ENCODE measurements at regions not wholly inside any gene's neighbourhood (a gene's known extent, or its start where the extent isn't known, plus 50 kb on each side); places are given as distances from the start of the nearest gene placed in this dataset.

- Histone ChIP-seq H2AFZ (ENCODE audit: low read depth, low read length) (no peak overlapping the region), H3K4me2 (ENCODE audit: low read length, poor library complexity, severe bottlenecking) (no peak overlapping the region), H3K18ac (ENCODE audit: low read depth in 1 of 2, low read length in 2 of 2) (no peak overlapping the region), H2BK5ac (ENCODE audit: low read depth, low read length, poor library complexity, severe bottlenecking) (no peak overlapping the region), H4K91ac (ENCODE audit: low read length) (no peak overlapping the region), H3K23ac (ENCODE audit: low read length in 2 of 2) (no peak overlapping the region), H3K79me1 (replicated peaks; ENCODE audit: low read length, poor library complexity, severe bottlenecking) (no peaks in the 10 kb centered on the region), H2BK12ac (ENCODE audit: low read length in 2 of 2) (no peak overlapping the region), H2BK120ac (ENCODE audit: low read depth, low read length) (no peak overlapping the region), H3K36me3 (ENCODE audit: control insufficient read depth in 1 of 2, insufficient read depth in 2 of 2, low read depth in 1 of 2, low read length in 2 of 2) (no peaks in the 10 kb centered on the region), H2AK5ac (ENCODE audit: low read length, severe bottlenecking) (no peak overlapping the region), H3K9ac (ENCODE audit: low read length) (no peak overlapping the region), H3K27ac (ENCODE audit: low read length, poor library complexity, severe bottlenecking) (no peak overlapping the region), H2BK15ac (ENCODE audit: low read depth, poor library complexity, severe bottlenecking) (no peak overlapping the region), H3K14ac (ENCODE audit: low read length in 2 of 2) (no peak overlapping the region), H3K9me3 (ENCODE audit: control insufficient read depth, low read length) (peaks cover 6% of the 10 kb centered on the region), H4K8ac (ENCODE audit: low read length) (no peak overlapping the region), H3K27me3 (ENCODE audit: control insufficient read depth in 1 of 2, insufficient read depth in 1 of 2, low read length in 2 of 2) (no peaks in the 10 kb centered on the region), H3K4me1 (ENCODE audit: control insufficient read depth, insufficient read depth, low read depth, low read length) (no peaks in the 10 kb centered on the region), H3K4ac (ENCODE audit: low read depth in 1 of 2, low read length in 2 of 2) (no peak overlapping the region), H3K4me3 (ENCODE audit: insufficient read depth in 1 of 2, low read depth in 1 of 2, low read length in 2 of 2) (no peak overlapping the region)
- DNase-seq: no peak
These were observed 595.8 kb downstream of the PSAT1 start for GRCh38 chr9:78892769-78893168.

- H3K36me3 ChIP-seq (ENCODE audit: control insufficient read depth in 1 of 2, insufficient read depth in 2 of 2, low read depth in 1 of 2, low read length in 2 of 2): no peaks in the 10 kb centered on the region
- no peak overlapping the region for H3K23ac ChIP-seq (ENCODE audit: low read length in 2 of 2)
- H3K79me1 ChIP-seq (replicated peaks; ENCODE audit: low read length, poor library complexity, severe bottlenecking): no peaks in the 10 kb centered on the region
- H3K4ac ChIP-seq (ENCODE audit: low read depth in 1 of 2, low read length in 2 of 2): no peak overlapping the region
- no peak overlapping the region for H3K18ac ChIP-seq (ENCODE audit: low read depth in 1 of 2, low read length in 2 of 2)
- peaks cover 6% of the 10 kb centered on the region for H3K9me3 ChIP-seq (ENCODE audit: control insufficient read depth, low read length)
- no peak for DNase-seq
- WGBS: 75% methylated on average over 1 of the region's 2 CpGs
- no peak overlapping the region for H3K27ac ChIP-seq (ENCODE audit: low read length, poor library complexity, severe bottlenecking)
- no peak overlapping the region for H4K91ac ChIP-seq (ENCODE audit: low read length)
- no peak overlapping the region for H2BK12ac ChIP-seq (ENCODE audit: low read length in 2 of 2)
- no peak overlapping the region for H2AFZ ChIP-seq (ENCODE audit: low read depth, low read length)
- H4K8ac ChIP-seq (ENCODE audit: low read length): no peak overlapping the region
- no peaks in the 10 kb centered on the region for H3K27me3 ChIP-seq (ENCODE audit: control insufficient read depth in 1 of 2, insufficient read depth in 1 of 2, low read length in 2 of 2)
- H2BK15ac ChIP-seq (ENCODE audit: low read depth, poor library complexity, severe bottlenecking): no peak overlapping the region
- no peak overlapping the region for H3K4me2 ChIP-seq (ENCODE audit: low read length, poor library complexity, severe bottlenecking)
- no peaks in the 10 kb centered on the region for H3K4me1 ChIP-seq (ENCODE audit: control insufficient read depth, insufficient read depth, low read depth, low read length)
- no peak overlapping the region for H2BK120ac ChIP-seq (ENCODE audit: low read depth, low read length)
- no peak overlapping the region for H2BK5ac ChIP-seq (ENCODE audit: low read depth, low read length, poor library complexity, severe bottlenecking)
- no peak overlapping the region for H3K14ac ChIP-seq (ENCODE audit: low read length in 2 of 2)
- no peak overlapping the region for H3K4me3 ChIP-seq (ENCODE audit: insufficient read depth in 1 of 2, low read depth in 1 of 2, low read length in 2 of 2)
- no peak overlapping the region for H3K9ac ChIP-seq (ENCODE audit: low read length)
- H2AK5ac ChIP-seq (ENCODE audit: low read length, severe bottlenecking): no peak overlapping the region
These were observed 597.0 kb downstream of the PSAT1 start for GRCh38 chr9:78893774-78894401.

GRCh38 chr9:78896479-78896878 lies 599.6 kb downstream of the PSAT1 start:
- H3K79me1 ChIP-seq (replicated peaks; ENCODE audit: low read length, poor library complexity, severe bottlenecking): no peaks in the 10 kb centered on the region
- WGBS: no CpG with 5 or more reads among the region's 1 CpG
- H3K36me3 ChIP-seq (ENCODE audit: control insufficient read depth in 1 of 2, insufficient read depth in 2 of 2, low read depth in 1 of 2, low read length in 2 of 2): no peaks in the 10 kb centered on the region
- H3K23ac ChIP-seq (ENCODE audit: low read length in 2 of 2): no peak overlapping the region
- no peak overlapping the region for H2BK15ac ChIP-seq (ENCODE audit: low read depth, poor library complexity, severe bottlenecking)
- H3K4me3 ChIP-seq (ENCODE audit: insufficient read depth in 1 of 2, low read depth in 1 of 2, low read length in 2 of 2): no peak overlapping the region
- no peak overlapping the region for H2AK5ac ChIP-seq (ENCODE audit: low read length, severe bottlenecking)
- no peak overlapping the region for H3K27ac ChIP-seq (ENCODE audit: low read length, poor library complexity, severe bottlenecking)
- H2BK120ac ChIP-seq (ENCODE audit: low read depth, low read length): no peak overlapping the region
- no peak overlapping the region for H3K4ac ChIP-seq (ENCODE audit: low read depth in 1 of 2, low read length in 2 of 2)
- H4K91ac ChIP-seq (ENCODE audit: low read length): no peak overlapping the region
- no peak overlapping the region for H2BK12ac ChIP-seq (ENCODE audit: low read length in 2 of 2)
- no peak overlapping the region for H3K4me2 ChIP-seq (ENCODE audit: low read length, poor library complexity, severe bottlenecking)
- DNase-seq: no peak
- H3K9ac ChIP-seq (ENCODE audit: low read length): no peak overlapping the region
- no peak overlapping the region for H3K14ac ChIP-seq (ENCODE audit: low read length in 2 of 2)
- H2AFZ ChIP-seq (ENCODE audit: low read depth, low read length): no peak overlapping the region
- no peak overlapping the region for H3K18ac ChIP-seq (ENCODE audit: low read depth in 1 of 2, low read length in 2 of 2)
- H2BK5ac ChIP-seq (ENCODE audit: low read depth, low read length, poor library complexity, severe bottlenecking): no peak overlapping the region
- H3K4me1 ChIP-seq (ENCODE audit: control insufficient read depth, insufficient read depth, low read depth, low read length): no peaks in the 10 kb centered on the region
- no peaks in the 10 kb centered on the region for H3K27me3 ChIP-seq (ENCODE audit: control insufficient read depth in 1 of 2, insufficient read depth in 1 of 2, low read length in 2 of 2)
- no peak overlapping the region for H4K8ac ChIP-seq (ENCODE audit: low read length)
- H3K9me3 ChIP-seq (ENCODE audit: control insufficient read depth, low read length): no peaks in the 10 kb centered on the region

GRCh38 chr9:78898234-78898633 lies 601.3 kb downstream of the PSAT1 start:
- Histone ChIP-seq H4K8ac (ENCODE audit: low read length) (no peak overlapping the region), H2AK5ac (ENCODE audit: low read length, severe bottlenecking) (no peak overlapping the region), H3K27me3 (ENCODE audit: control insufficient read depth in 1 of 2, insufficient read depth in 1 of 2, low read length in 2 of 2) (no peaks in the 10 kb centered on the region), H3K27ac (ENCODE audit: low read length, poor library complexity, severe bottlenecking) (no peak overlapping the region), H3K23ac (ENCODE audit: low read length in 2 of 2) (no peak overlapping the region), H3K4ac (ENCODE audit: low read depth in 1 of 2, low read length in 2 of 2) (no peak overlapping the region), H3K14ac (ENCODE audit: low read length in 2 of 2) (no peak overlapping the region), H3K4me1 (ENCODE audit: control insufficient read depth, insufficient read depth, low read depth, low read length) (peaks cover 1% of the 10 kb centered on the region), H2BK15ac (ENCODE audit: low read depth, poor library complexity, severe bottlenecking) (no peak overlapping the region), H2BK12ac (ENCODE audit: low read length in 2 of 2) (no peak overlapping the region), H2BK120ac (ENCODE audit: low read depth, low read length) (no peak overlapping the region), H3K79me1 (replicated peaks; ENCODE audit: low read length, poor library complexity, severe bottlenecking) (no peaks in the 10 kb centered on the region), H2AFZ (ENCODE audit: low read depth, low read length) (no peak overlapping the region), H3K9ac (ENCODE audit: low read length) (no peak overlapping the region), H3K9me3 (ENCODE audit: control insufficient read depth, low read length) (no peaks in the 10 kb centered on the region), H4K91ac (ENCODE audit: low read length) (no peak overlapping the region), H3K4me2 (ENCODE audit: low read length, poor library complexity, severe bottlenecking) (no peak overlapping the region), H3K4me3 (ENCODE audit: insufficient read depth in 1 of 2, low read depth in 1 of 2, low read length in 2 of 2) (no peak overlapping the region), H3K36me3 (ENCODE audit: control insufficient read depth in 1 of 2, insufficient read depth in 2 of 2, low read depth in 1 of 2, low read length in 2 of 2) (no peaks in the 10 kb centered on the region), H2BK5ac (ENCODE audit: low read depth, low read length, poor library complexity, severe bottlenecking) (no peak overlapping the region), H3K18ac (ENCODE audit: low read depth in 1 of 2, low read length in 2 of 2) (no peak overlapping the region)
- 64% methylated on average over 1 of the region's 1 CpG for WGBS
- DNase-seq: no peak
